DOHH2 (cell line): ENCODE measurements at regions not wholly inside any gene's neighbourhood (a gene's known extent, or its start where the extent isn't known, plus 50 kb on each side); places are given as distances from the start of the nearest gene placed in this dataset.
"Not testable (repeated sequence)": the region's sequence is repeated elsewhere in the genome, so short reads cannot be mapped to it uniquely, and the experiment has no call there.

Source experiments
- H3F3A ChIP-seq: fragments of 200-600 bp; sonication (generic), shearing (Covaris generic); 2 replicates; pipeline ENCODE4 v1.6.0; 2016; ENCODE audit warnings: antibody characterized with exemption, mild to moderate bottlenecking; ENCODE audit not compliant: control insufficient read depth, insufficient read depth
- H3K27ac ChIP-seq: fragments of 200-600 bp; sonication (generic); 2 replicates; pipeline ENCODE4 v1.5.1; 2014; ENCODE audit warnings: low read depth, mild to moderate bottlenecking, low read length, moderate library complexity
- H3K27me3 ChIP-seq: fragments of 200-600 bp; sonication (generic); 2 replicates; pipeline ENCODE4 v1.6.1; 2014; ENCODE audit warnings: mild to moderate bottlenecking, low read length, mixed read lengths; ENCODE audit not compliant: control insufficient read depth
- H3K36me3 ChIP-seq: fragments of 200-600 bp; sonication (generic); 2 replicates; pipeline ENCODE4 v1.6.1; 2014; ENCODE audit warnings: mild to moderate bottlenecking, low read length, moderate library complexity, mixed read lengths; ENCODE audit not compliant: control insufficient read depth
- H3K4me1 ChIP-seq: fragments of 200-600 bp; sonication (generic); 2 replicates; pipeline ENCODE4 v1.6.1; 2014; ENCODE audit warnings: mild to moderate bottlenecking, low read length, mixed read lengths; ENCODE audit not compliant: control insufficient read depth
- H3K4me2 ChIP-seq: fragments of 200-600 bp; sonication (generic); 2 replicates; pipeline ENCODE4 v1.6.0; 2014; ENCODE audit warnings: mild to moderate bottlenecking, low read length, moderate library complexity
- H3K4me3 ChIP-seq: fragments of 200-600 bp; sonication (generic); 2 replicates; pipeline ENCODE4 v1.5.1; 2014; ENCODE audit warnings: mild to moderate bottlenecking, low read length, mixed read lengths
- H3K79me2 ChIP-seq: fragments of 200-600 bp; sonication (generic); 2 replicates; pipeline ENCODE4 v1.6.1; 2014; ENCODE audit warnings: mild to moderate bottlenecking, low read length, mixed read lengths; ENCODE audit not compliant: control insufficient read depth
- H3K9me2 ChIP-seq: fragments of 200-600 bp; sonication (generic); replicated peaks from 2 replicates; pipeline ENCODE4 v1.6.1; 2014; ENCODE audit warnings: mild to moderate bottlenecking, low read length, mixed read lengths; ENCODE audit not compliant: control insufficient read depth
- H3K9me3 ChIP-seq: fragments of 200-600 bp; sonication (generic); 2 replicates; pipeline ENCODE4 v1.6.1; 2014; ENCODE audit warnings: antibody characterized with exemption, low read length, mixed read lengths; ENCODE audit not compliant: control insufficient read depth, insufficient read depth
- H4K20me1 ChIP-seq: fragments of 200-600 bp; sonication (generic); 2 replicates; pipeline ENCODE4 v1.6.0; 2014; ENCODE audit warnings: low read depth, mild to moderate bottlenecking, antibody characterized with exemption, low read length, moderate library complexity; ENCODE audit not compliant: control insufficient read depth, insufficient read depth
- EZH2phosphoT487 ChIP-seq: fragments of 200-600 bp; sonication (generic); IDR thresholded peaks from 2 replicates; pipeline ENCODE4 v1.6.1; 2017; ENCODE audit warnings: borderline replicate concordance, mild to moderate bottlenecking, antibody characterized with exemption, low read length, moderate library complexity, mixed read lengths
- TF ChIP-seq, protein P1 (sequence below): fragments of 200-600 bp; sonication (generic); IDR thresholded peaks from one replicate; pipeline ENCODE4 v1.5.1; 2014; ENCODE audit warnings: antibody characterized with exemption, mild to moderate bottlenecking, low read depth, low read length; ENCODE audit not compliant: poor library complexity, severe bottlenecking

DNA sequence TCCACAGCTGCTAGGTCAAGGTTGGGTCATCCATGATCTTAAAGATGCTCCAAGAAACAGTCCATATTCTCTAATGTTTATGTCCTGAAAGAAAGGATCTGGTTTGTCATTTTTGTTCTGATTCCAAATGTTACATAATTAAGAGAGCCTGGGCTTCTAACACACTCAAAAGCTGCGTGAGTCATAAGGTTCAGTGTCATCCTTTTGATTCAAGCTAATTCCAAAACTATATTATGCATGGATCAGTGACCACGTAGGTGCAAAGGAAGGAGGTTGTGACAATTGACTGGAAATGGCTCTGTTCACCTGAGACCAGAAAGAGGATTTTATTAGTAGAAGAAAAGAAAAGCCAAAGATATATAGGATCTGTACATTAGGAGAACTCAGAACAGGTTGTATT, 268.7 kb upstream of the GK2 start:
- Histone ChIP-seq H3K36me3 (no peaks in the 10 kb centered on the region), H3K4me3 (no peak overlapping the region), H4K20me1 (no peaks in the 10 kb centered on the region), H3K4me1 (no peaks in the 10 kb centered on the region), H3K27ac (no peak overlapping the region), H3K9me2 (no peaks in the 10 kb centered on the region), H3K9me3 (no peaks in the 10 kb centered on the region), H3K4me2 (no peak overlapping the region), H3K27me3 (no peaks in the 10 kb centered on the region), H3F3A (no peaks in the 10 kb centered on the region), H3K79me2 (no peaks in the 10 kb centered on the region)
- no peak for TF ChIP-seq EZH2phosphoT487
- TF ChIP-seq, protein P1, sequence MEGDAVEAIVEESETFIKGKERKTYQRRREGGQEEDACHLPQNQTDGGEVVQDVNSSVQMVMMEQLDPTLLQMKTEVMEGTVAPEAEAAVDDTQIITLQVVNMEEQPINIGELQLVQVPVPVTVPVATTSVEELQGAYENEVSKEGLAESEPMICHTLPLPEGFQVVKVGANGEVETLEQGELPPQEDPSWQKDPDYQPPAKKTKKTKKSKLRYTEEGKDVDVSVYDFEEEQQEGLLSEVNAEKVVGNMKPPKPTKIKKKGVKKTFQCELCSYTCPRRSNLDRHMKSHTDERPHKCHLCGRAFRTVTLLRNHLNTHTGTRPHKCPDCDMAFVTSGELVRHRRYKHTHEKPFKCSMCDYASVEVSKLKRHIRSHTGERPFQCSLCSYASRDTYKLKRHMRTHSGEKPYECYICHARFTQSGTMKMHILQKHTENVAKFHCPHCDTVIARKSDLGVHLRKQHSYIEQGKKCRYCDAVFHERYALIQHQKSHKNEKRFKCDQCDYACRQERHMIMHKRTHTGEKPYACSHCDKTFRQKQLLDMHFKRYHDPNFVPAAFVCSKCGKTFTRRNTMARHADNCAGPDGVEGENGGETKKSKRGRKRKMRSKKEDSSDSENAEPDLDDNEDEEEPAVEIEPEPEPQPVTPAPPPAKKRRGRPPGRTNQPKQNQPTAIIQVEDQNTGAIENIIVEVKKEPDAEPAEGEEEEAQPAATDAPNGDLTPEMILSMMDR: no peak

DNA sequence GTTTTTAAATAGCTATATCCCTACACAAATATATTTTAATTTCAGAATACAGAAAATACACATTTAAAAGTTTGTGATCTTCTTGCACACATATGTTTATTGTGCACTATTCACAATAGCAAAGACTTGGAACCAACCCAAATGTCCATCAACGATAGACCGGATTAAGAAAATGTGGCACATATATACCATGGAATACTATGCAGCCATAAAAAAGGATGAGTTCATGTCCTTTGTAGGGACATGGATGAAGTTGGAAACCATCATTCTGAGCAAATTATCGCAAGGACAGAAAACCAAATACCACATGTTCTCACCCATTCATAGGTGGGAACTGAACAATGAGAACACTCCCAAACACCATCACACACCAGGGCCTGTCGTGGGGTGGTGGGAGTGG, 266.9 kb upstream of the GK2 start:
- not testable (repeated sequence) for H3K27ac ChIP-seq, H3K9me2 ChIP-seq

DNA sequence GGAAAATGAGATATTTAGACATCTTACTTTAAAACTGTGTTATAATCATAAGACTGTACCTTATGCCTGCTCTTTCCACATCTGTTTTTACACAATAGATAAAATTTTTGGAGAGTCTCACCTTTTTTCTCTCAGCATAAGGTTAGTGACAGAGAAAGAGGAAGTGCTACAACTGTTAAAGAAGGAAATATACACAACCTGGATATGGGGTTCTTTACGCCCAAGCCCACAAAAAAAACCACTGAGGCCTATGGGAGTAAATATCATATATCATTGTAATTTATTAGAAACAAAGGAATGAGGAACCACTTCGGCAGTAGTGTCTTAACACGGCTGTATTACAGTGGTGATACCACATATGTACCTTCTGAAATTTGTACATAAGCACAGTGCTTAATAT, 265.9 kb upstream of the GK2 start:
- no peak for TF ChIP-seq EZH2phosphoT487
- TF ChIP-seq, protein P1: no peak
- H3K4me2 ChIP-seq: no peak overlapping the region
- no peaks in the 10 kb centered on the region for H3K9me3 ChIP-seq
- no peaks in the 10 kb centered on the region for H3K36me3 ChIP-seq
- H3K79me2 ChIP-seq: no peaks in the 10 kb centered on the region
- no peaks in the 10 kb centered on the region for H3K9me2 ChIP-seq
- no peaks in the 10 kb centered on the region for H3K4me1 ChIP-seq
- no peak overlapping the region for H3K27ac ChIP-seq
- no peaks in the 10 kb centered on the region for H4K20me1 ChIP-seq
- H3K4me3 ChIP-seq: no peak overlapping the region
- no peaks in the 10 kb centered on the region for H3F3A ChIP-seq
- no peaks in the 10 kb centered on the region for H3K27me3 ChIP-seq

More for the DNA sequence above, 266.9 kb upstream of the GK2 start:
- H3K27me3 ChIP-seq, H3K9me3 ChIP-seq, H3K4me2 ChIP-seq, H3K4me1 ChIP-seq, H3K4me3 ChIP-seq, H3K36me3 ChIP-seq, H4K20me1 ChIP-seq, H3K79me2 ChIP-seq, H3F3A ChIP-seq: not testable (repeated sequence)

DNA sequence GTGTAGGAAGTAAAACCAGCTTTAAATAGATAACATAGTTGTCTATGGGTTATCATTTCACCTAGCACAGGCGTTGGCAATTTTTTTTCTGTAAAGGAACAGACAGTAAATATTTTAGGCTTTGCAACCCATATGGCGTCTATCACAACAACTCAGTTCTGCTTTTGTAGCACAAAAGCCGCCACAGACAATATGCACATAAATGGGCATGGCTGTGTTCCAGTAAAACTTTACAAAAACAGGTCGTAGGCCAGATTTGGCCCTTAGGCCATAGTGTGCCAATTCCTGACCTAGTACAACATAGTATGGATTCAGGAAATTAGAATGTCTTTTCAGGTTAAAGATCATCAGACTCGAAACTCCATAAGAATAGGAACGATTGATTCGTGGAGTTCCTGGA, 265.3 kb upstream of the GK2 start:
- H4K20me1 ChIP-seq: no peaks in the 10 kb centered on the region
- H3K4me3 ChIP-seq: no peak overlapping the region
- H3K36me3 ChIP-seq: no peaks in the 10 kb centered on the region
- H3K27me3 ChIP-seq: no peaks in the 10 kb centered on the region
- H3K79me2 ChIP-seq: no peaks in the 10 kb centered on the region
- H3F3A ChIP-seq: no peaks in the 10 kb centered on the region
- no peak for TF ChIP-seq EZH2phosphoT487
- TF ChIP-seq, protein P1: no peak
- H3K9me3 ChIP-seq: no peaks in the 10 kb centered on the region
- H3K4me2 ChIP-seq: no peak overlapping the region
- H3K27ac ChIP-seq: no peak overlapping the region
- no peaks in the 10 kb centered on the region for H3K4me1 ChIP-seq
- H3K9me2 ChIP-seq: no peaks in the 10 kb centered on the region
